ENCODE measurements at regions not wholly inside any gene's neighbourhood (a gene's known extent, or its start where the extent isn't known, plus 50 kb on each side); places are given as distances from the start of the nearest gene placed in this dataset.

DNA sequence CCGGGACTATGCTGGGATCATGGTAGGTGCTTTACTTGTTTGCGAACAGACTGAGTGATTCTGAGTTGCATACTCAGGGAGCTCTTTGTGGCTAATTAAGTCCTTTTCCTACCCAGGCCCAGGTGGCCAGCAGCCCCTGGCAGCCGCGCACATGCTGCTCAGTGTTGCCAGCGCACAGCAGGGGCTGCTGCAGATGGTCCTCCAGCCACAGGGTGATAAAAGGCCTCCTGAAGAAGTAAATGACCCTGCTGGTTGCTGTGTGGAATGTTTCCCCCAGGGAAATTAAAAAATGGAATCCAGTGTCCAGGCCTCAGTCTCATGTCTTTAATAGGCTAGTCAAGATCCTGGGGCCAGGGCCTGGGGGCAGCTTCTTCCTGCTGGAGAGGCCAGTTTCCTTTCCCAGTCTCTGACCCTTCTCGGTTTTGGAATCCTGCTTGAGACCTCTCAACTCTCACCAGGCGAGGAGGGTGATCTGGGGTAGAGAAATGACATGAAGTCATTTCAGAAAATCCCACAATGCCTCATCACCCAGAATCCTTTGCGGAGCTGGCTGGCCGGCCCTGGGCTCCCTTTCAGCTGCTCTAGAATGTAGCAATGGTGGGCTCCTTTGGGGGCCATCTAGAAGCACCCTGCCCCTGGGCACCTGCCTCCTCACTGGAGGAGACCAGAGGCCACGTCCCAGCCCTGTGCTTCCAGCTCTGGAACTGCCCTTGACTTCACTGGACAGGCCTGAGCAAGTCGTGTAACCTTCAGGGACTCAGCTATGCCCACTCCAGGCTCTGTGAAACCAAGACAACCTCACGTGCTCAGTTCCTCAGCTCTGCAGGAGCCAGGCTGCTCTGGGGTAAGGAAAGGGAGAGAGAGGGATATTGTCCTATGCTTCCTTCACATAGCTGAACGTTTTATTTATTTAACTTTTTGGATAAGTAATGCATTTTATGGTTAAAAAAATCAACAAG is 131.4 kb downstream of the MRPS6 start:
- DNase-seq (ENCODE audit: low spot score): no peak
- Mint-ChIP-seq H3K27ac (no peak overlapping the region), H3K9me3 (peaks cover 9% of the 10 kb centered on the region), H3K4me1 (ENCODE audit: low read depth) (peaks cover 52% of the 10 kb centered on the region), H3K27me3 (ENCODE audit: insufficient read depth) (peaks cover 2% of the 10 kb centered on the region), H3K36me3 (ENCODE audit: low read depth) (peaks cover 11% of the 10 kb centered on the region), H3K4me3 (no peak overlapping the region)
- intact Hi-C loops (cut with micrococcal nuclease): loop anchor here (5.0 kb wide), 1 partner anchor 143 kb away; no protein-coding TSS in a partner anchor

GRCh38 chr21:34205811-34206571 is 132.6 kb downstream of the MRPS6 start:
- intact Hi-C loops (cut with micrococcal nuclease): no loop called here
- Mint-ChIP-seq H3K9me3 (peaks cover 16% of the 10 kb centered on the region), H3K4me3 (peak overlapping the region; percentile 24), H3K36me3 (ENCODE audit: low read depth) (peaks cover 10% of the 10 kb centered on the region), H3K27ac (peak overlapping the region; percentile 37), H3K27me3 (ENCODE audit: insufficient read depth) (peaks cover 2% of the 10 kb centered on the region), H3K4me1 (ENCODE audit: low read depth) (peaks cover 39% of the 10 kb centered on the region)
- DNase-seq (ENCODE audit: low spot score): no peak

DNA sequence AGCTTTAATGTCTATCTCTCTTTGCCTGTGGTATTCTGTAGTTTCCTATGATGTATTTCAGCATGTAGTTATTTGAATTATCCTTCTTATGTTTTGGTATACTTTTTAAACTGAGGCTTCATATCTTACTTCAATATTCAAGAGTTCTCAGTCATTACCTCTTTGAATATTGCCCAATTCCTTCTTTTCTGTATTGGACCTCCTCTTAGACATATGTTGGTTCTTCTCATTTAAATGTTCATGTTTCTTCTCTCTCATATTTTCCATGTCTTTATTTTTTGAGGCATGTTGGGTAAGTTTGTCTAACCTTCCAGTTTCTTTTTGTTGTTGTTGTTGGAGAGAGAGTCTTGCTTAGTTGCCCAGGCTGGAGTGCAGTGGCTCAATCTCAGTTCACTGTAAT is 140.6 kb downstream of the MRPS6 start:
- Mint-ChIP-seq H3K27ac (no peak overlapping the region), H3K27me3 (ENCODE audit: insufficient read depth) (peaks cover under 1% of the 10 kb centered on the region), H3K9me3 (peaks cover 33% of the 10 kb centered on the region), H3K4me1 (ENCODE audit: low read depth) (no peaks in the 10 kb centered on the region), H3K4me3 (no peak overlapping the region), H3K36me3 (ENCODE audit: low read depth) (peaks cover 16% of the 10 kb centered on the region)
- intact Hi-C loops (cut with micrococcal nuclease): no loop called here
- no peak for DNase-seq (ENCODE audit: low spot score)

- no peak for DNase-seq (ENCODE audit: low spot score)
- H3K4me1 Mint-ChIP-seq (ENCODE audit: low read depth): no peaks in the 10 kb centered on the region
- intact Hi-C loops (cut with micrococcal nuclease): no loop called here
- H3K27me3 Mint-ChIP-seq (ENCODE audit: insufficient read depth): no peaks in the 10 kb centered on the region
- no peak overlapping the region for H3K27ac Mint-ChIP-seq
- H3K9me3 Mint-ChIP-seq: peaks cover 21% of the 10 kb centered on the region
- H3K36me3 Mint-ChIP-seq (ENCODE audit: low read depth): peaks cover 7% of the 10 kb centered on the region
- no peak overlapping the region for H3K4me3 Mint-ChIP-seq
Measured at GRCh38 chr21:34215501-34215900, 142.1 kb downstream of the MRPS6 start.

- peaks cover 6% of the 10 kb centered on the region for H3K36me3 Mint-ChIP-seq (ENCODE audit: low read depth)
- H3K4me1 Mint-ChIP-seq (ENCODE audit: low read depth): no peaks in the 10 kb centered on the region
- intact Hi-C loops (cut with micrococcal nuclease): no loop called here
- no peak overlapping the region for H3K4me3 Mint-ChIP-seq
- H3K27ac Mint-ChIP-seq: no peak overlapping the region
- no peak for DNase-seq (ENCODE audit: low spot score)
- H3K27me3 Mint-ChIP-seq (ENCODE audit: insufficient read depth): no peaks in the 10 kb centered on the region
- peaks cover 20% of the 10 kb centered on the region for H3K9me3 Mint-ChIP-seq
Measured at GRCh38 chr21:34215911-34216717, 142.7 kb downstream of the MRPS6 start.

- Mint-ChIP-seq H3K4me3 (no peak overlapping the region), H3K9me3 (peaks cover 16% of the 10 kb centered on the region), H3K27ac (no peak overlapping the region), H3K27me3 (ENCODE audit: insufficient read depth) (no peaks in the 10 kb centered on the region), H3K36me3 (ENCODE audit: low read depth) (peaks cover 6% of the 10 kb centered on the region), H3K4me1 (ENCODE audit: low read depth) (no peaks in the 10 kb centered on the region)
- intact Hi-C loops (cut with micrococcal nuclease): no loop called here
- DNase-seq (ENCODE audit: low spot score): no peak
Measured at GRCh38 chr21:34216718-34217032, 143.3 kb downstream of the MRPS6 start.

- DNase-seq (ENCODE audit: low spot score): no peak
- H3K27me3 Mint-ChIP-seq (ENCODE audit: insufficient read depth): no peaks in the 10 kb centered on the region
- H3K27ac Mint-ChIP-seq: no peak overlapping the region
- no peaks in the 10 kb centered on the region for H3K4me1 Mint-ChIP-seq (ENCODE audit: low read depth)
- no peak overlapping the region for H3K4me3 Mint-ChIP-seq
- intact Hi-C loops (cut with micrococcal nuclease): no loop called here
- H3K9me3 Mint-ChIP-seq: peaks cover 15% of the 10 kb centered on the region
- peaks cover 6% of the 10 kb centered on the region for H3K36me3 Mint-ChIP-seq (ENCODE audit: low read depth)
Measured at GRCh38 chr21:34217263-34217662, 143.9 kb downstream of the MRPS6 start.

GRCh38 chr21:34219334-34220060 is 144.3 kb upstream of the KCNE2 start:
- H3K4me1 Mint-ChIP-seq (ENCODE audit: low read depth): no peaks in the 10 kb centered on the region
- peaks cover 2% of the 10 kb centered on the region for H3K36me3 Mint-ChIP-seq (ENCODE audit: low read depth)
- no peaks in the 10 kb centered on the region for H3K27me3 Mint-ChIP-seq (ENCODE audit: insufficient read depth)
- peaks cover 7% of the 10 kb centered on the region for H3K9me3 Mint-ChIP-seq
- H3K27ac Mint-ChIP-seq: no peak overlapping the region
- intact Hi-C loops (cut with micrococcal nuclease): no loop called here
- DNase-seq (ENCODE audit: low spot score): no peak
- H3K4me3 Mint-ChIP-seq: no peak overlapping the region

- no peak for DNase-seq (ENCODE audit: low spot score)
- Mint-ChIP-seq H3K27ac (no peak overlapping the region), H3K9me3 (peaks cover under 1% of the 10 kb centered on the region), H3K27me3 (ENCODE audit: insufficient read depth) (no peaks in the 10 kb centered on the region), H3K36me3 (ENCODE audit: low read depth) (peaks cover under 1% of the 10 kb centered on the region), H3K4me3 (no peak overlapping the region), H3K4me1 (ENCODE audit: low read depth) (no peaks in the 10 kb centered on the region)
- intact Hi-C loops (cut with micrococcal nuclease): no loop called here
Measured at GRCh38 chr21:34220556-34221195, 143.1 kb upstream of the KCNE2 start.

DNA sequence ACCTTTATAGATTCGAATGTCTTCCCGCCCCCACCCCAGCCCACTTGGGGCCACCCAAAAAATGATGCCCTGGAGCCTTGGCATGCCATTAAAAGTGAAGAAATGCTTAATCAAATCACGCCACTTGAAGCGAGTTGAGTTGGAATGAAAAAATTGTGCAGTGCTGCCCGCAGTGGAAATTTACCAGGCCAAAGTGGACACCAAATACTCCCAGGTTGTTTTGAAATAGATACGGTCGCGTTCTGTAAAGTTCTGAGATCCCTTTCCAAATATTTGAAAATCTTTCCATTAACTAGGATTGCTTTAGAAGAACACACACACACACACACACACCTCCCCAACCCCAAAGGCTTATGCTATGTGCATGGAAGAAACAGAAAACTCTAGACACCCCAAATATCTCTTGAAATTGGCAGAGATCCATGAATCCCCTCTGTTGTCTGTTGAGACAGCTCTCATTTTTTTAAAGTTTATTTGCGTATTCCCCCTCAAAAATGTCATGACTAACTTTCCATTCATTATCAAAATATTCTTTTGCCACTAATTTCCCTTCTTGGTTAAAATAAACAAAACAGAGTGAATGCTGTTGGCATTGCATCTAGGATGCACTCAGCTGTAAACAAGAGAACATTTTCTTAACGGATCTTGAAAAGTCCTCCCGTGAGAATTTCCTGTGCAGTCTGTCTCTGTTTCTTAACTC is 142.3 kb upstream of the KCNE2 start:
- Mint-ChIP-seq H3K27me3 (ENCODE audit: insufficient read depth) (no peaks in the 10 kb centered on the region), H3K4me1 (ENCODE audit: low read depth) (no peaks in the 10 kb centered on the region), H3K36me3 (ENCODE audit: low read depth) (no peaks in the 10 kb centered on the region), H3K4me3 (no peak overlapping the region), H3K9me3 (no peaks in the 10 kb centered on the region), H3K27ac (no peak overlapping the region)
- intact Hi-C loops (cut with micrococcal nuclease): no loop called here
- no peak for DNase-seq (ENCODE audit: low spot score)

DNA sequence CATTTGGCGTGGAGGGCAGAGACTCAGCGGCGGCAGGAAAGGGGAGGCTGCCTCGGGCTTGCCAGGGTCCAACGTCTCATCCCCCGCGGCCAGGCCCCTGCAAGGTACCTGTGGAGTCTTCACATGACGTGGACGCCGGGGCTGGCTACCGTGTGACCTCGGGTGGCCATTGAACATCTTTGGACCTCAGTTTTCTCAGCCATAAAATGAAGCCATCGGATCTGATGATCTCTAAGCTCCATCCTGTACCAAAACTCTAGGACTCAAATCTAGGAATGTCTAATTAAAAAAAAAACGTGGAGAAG is 141.8 kb upstream of the KCNE2 start:
- DNase-seq (ENCODE audit: low spot score): no peak
- Mint-ChIP-seq H3K9me3 (no peaks in the 10 kb centered on the region), H3K4me3 (no peak overlapping the region), H3K4me1 (ENCODE audit: low read depth) (no peaks in the 10 kb centered on the region), H3K27ac (no peak overlapping the region), H3K27me3 (ENCODE audit: insufficient read depth) (no peaks in the 10 kb centered on the region), H3K36me3 (ENCODE audit: low read depth) (no peaks in the 10 kb centered on the region)
- intact Hi-C loops (cut with micrococcal nuclease): no loop called here

GRCh38 chr21:34223376-34223775 is 140.4 kb upstream of the KCNE2 start:
- no peaks in the 10 kb centered on the region for H3K36me3 Mint-ChIP-seq (ENCODE audit: low read depth)
- no peaks in the 10 kb centered on the region for H3K9me3 Mint-ChIP-seq
- no peak overlapping the region for H3K27ac Mint-ChIP-seq
- intact Hi-C loops (cut with micrococcal nuclease): no loop called here
- no peaks in the 10 kb centered on the region for H3K4me1 Mint-ChIP-seq (ENCODE audit: low read depth)
- DNase-seq (ENCODE audit: low spot score): no peak
- H3K4me3 Mint-ChIP-seq: no peak overlapping the region
- no peaks in the 10 kb centered on the region for H3K27me3 Mint-ChIP-seq (ENCODE audit: insufficient read depth)

Measured in activated T-helper 1 cell treated with anti-CD3 and anti-CD28 coated beads, Interleukin-12 subunit alpha, Interleukin-12 subunit beta, Interleukin-2, Interleukin-4 antibody, amounts not matched to agents 30 ng/mL and 10 ng/mL and 1 ng/mL, durations not matched to agents 14 hours and 24 hours and 36 hours (primary cell).